ENCODE measurements at regions not wholly inside any gene's neighbourhood (a gene's known extent, or its start where the extent isn't known, plus 50 kb on each side); places are given as distances from the start of the nearest gene placed in this dataset.

DNA sequence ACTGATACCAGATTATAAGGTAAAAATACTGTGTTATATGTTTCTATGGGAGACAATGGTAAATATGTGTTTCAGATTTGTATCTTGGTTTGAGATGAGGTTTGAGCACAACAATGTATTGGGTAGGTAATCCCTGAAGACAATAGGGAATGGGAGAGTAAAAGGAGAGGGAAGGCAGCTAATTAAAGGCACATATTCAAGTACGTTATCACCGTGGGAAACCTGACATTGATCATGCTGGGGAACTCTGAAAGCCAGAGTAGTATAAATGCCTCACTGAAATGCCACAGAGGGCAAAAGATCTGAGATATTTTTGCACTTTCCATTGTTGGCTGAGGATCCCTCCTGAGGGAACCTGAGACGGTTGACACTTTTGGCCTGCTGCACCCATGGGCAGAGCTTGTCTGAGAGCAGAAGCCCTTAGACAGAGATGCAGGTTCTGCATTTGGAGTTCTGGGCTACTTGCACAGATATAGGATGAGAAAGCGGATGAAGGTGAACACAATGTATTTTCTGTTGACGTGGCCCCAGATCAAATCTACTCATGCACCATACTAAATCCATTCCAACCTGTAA is 506.7 kb downstream of the PCDH18 start:
- TF ChIP-seq, protein P1, sequence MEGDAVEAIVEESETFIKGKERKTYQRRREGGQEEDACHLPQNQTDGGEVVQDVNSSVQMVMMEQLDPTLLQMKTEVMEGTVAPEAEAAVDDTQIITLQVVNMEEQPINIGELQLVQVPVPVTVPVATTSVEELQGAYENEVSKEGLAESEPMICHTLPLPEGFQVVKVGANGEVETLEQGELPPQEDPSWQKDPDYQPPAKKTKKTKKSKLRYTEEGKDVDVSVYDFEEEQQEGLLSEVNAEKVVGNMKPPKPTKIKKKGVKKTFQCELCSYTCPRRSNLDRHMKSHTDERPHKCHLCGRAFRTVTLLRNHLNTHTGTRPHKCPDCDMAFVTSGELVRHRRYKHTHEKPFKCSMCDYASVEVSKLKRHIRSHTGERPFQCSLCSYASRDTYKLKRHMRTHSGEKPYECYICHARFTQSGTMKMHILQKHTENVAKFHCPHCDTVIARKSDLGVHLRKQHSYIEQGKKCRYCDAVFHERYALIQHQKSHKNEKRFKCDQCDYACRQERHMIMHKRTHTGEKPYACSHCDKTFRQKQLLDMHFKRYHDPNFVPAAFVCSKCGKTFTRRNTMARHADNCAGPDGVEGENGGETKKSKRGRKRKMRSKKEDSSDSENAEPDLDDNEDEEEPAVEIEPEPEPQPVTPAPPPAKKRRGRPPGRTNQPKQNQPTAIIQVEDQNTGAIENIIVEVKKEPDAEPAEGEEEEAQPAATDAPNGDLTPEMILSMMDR (IDR thresholded peaks at IDR 0.05), result no peak
- TF ChIP-seq EZH2 (IDR thresholded peaks at IDR 0.05) (no peak), EZH2phosphoT487 (IDR thresholded peaks at IDR 0.05) (no peak)
